ENCODE measurements at regions not wholly inside any gene's neighbourhood (a gene's known extent, or its start where the extent isn't known, plus 50 kb on each side); places are given as distances from the start of the nearest gene placed in this dataset.

DNA sequence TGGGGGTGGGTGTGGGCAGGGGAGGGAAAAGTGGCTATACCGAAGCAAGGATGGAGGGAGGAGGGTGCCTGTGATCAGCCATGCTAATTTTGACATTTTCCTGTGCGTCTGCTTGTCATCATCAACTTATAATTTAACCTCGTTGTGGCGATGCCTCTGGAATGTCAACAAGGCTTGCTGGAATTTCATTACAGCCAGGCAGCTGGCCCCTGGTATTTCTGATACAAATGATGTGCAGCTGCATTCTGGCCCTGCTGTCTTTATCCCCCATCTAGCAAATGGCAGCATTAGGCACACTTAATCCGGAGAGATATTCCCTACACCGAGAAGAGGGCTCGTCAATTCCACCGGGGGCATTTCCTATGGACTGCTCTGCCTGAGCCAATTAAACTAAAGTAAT, 278.3 kb upstream of the CCL2 start:
- TF ChIP-seq, protein P1, sequence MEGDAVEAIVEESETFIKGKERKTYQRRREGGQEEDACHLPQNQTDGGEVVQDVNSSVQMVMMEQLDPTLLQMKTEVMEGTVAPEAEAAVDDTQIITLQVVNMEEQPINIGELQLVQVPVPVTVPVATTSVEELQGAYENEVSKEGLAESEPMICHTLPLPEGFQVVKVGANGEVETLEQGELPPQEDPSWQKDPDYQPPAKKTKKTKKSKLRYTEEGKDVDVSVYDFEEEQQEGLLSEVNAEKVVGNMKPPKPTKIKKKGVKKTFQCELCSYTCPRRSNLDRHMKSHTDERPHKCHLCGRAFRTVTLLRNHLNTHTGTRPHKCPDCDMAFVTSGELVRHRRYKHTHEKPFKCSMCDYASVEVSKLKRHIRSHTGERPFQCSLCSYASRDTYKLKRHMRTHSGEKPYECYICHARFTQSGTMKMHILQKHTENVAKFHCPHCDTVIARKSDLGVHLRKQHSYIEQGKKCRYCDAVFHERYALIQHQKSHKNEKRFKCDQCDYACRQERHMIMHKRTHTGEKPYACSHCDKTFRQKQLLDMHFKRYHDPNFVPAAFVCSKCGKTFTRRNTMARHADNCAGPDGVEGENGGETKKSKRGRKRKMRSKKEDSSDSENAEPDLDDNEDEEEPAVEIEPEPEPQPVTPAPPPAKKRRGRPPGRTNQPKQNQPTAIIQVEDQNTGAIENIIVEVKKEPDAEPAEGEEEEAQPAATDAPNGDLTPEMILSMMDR (IDR thresholded peaks at IDR 0.05; ENCODE audit: control extremely low read depth, extremely low read depth): no peak
- DNase-seq: peak; percentile 3 to 31 (median 12)
- Histone ChIP-seq H3K9me3 (ENCODE audit: control insufficient read depth in 4 of 4, insufficient read depth in 3 of 4, low read length in 3 of 4) (peaks cover 0 to 4% (median 0%) of the 10 kb centered on the region in 4 donors), H3K36me3 (ENCODE audit: control insufficient read depth in 4 of 4, insufficient read depth in 4 of 4, low read length in 4 of 4) (no peaks in the 10 kb centered on the region), H3K27ac (ENCODE audit: low read depth in 1 of 2, low read length in 1 of 2) (no peak overlapping the region), H3K4me3 (no peak overlapping the region), H3K27me3 (ENCODE audit: control insufficient read depth in 3 of 3, insufficient read depth in 3 of 3, low read length in 2 of 3) (peaks cover 0 to 2% (median 0%) of the 10 kb centered on the region in 3 donors), H3K4me1 (ENCODE audit: control insufficient read depth in 5 of 5, insufficient read depth in 5 of 5, low read length in 5 of 5) (no peaks in the 10 kb centered on the region), H3K9ac (ENCODE audit: insufficient read depth in 1 of 2, low read length in 2 of 2) (no peak overlapping the region)
- WGBS, 2 donors: 67 to 79% methylated on average over 8 of the region's 8 CpGs
- ATAC-seq (ENCODE audit: insufficient read depth, low FRiP score): no peak

- H3K27ac ChIP-seq (ENCODE audit: low read depth in 1 of 2, low read length in 1 of 2): no peak overlapping the region
- H3K9ac ChIP-seq (ENCODE audit: insufficient read depth in 1 of 2, low read length in 2 of 2): no peak overlapping the region
- no peak overlapping the region for H3K4me3 ChIP-seq
- H3K36me3 ChIP-seq (ENCODE audit: control insufficient read depth in 4 of 4, insufficient read depth in 4 of 4, low read length in 4 of 4): no peaks in the 10 kb centered on the region
- 82 to 92% methylated on average over 10 of the region's 10 CpGs for WGBS, 2 donors
- H3K27me3 ChIP-seq (ENCODE audit: control insufficient read depth in 3 of 3, insufficient read depth in 3 of 3, low read length in 2 of 3): no peaks in the 10 kb centered on the region
- H3K4me1 ChIP-seq (ENCODE audit: control insufficient read depth in 5 of 5, insufficient read depth in 5 of 5, low read length in 5 of 5): no peaks in the 10 kb centered on the region
- ATAC-seq (ENCODE audit: insufficient read depth, low FRiP score): no peak
- TF ChIP-seq, protein P1 (IDR thresholded peaks at IDR 0.05; ENCODE audit: control extremely low read depth, extremely low read depth): no peak
- peaks cover 0 to 4% (median 0%) of the 10 kb centered on the region in 4 donors for H3K9me3 ChIP-seq (ENCODE audit: control insufficient read depth in 4 of 4, insufficient read depth in 3 of 4, low read length in 3 of 4)
- DNase-seq: no peak
Observed at GRCh38 chr17:33977729-33978514, 277.2 kb upstream of the CCL2 start.

GRCh38 chr17:33978889-33979288, 276.2 kb upstream of the CCL2 start:
- H3K9me3 ChIP-seq (ENCODE audit: control insufficient read depth in 4 of 4, insufficient read depth in 3 of 4, low read length in 3 of 4): peaks cover 0 to 2% (median 0%) of the 10 kb centered on the region in 4 donors
- WGBS, 2 donors: 85 to 87% methylated on average over 5 of the region's 5 CpGs
- no peak for DNase-seq
- H3K27ac ChIP-seq (ENCODE audit: low read depth in 1 of 2, low read length in 1 of 2): no peak overlapping the region
- H3K4me3 ChIP-seq: no peak overlapping the region
- H3K9ac ChIP-seq (ENCODE audit: insufficient read depth in 1 of 2, low read length in 2 of 2): no peak overlapping the region
- H3K36me3 ChIP-seq (ENCODE audit: control insufficient read depth in 4 of 4, insufficient read depth in 4 of 4, low read length in 4 of 4): no peaks in the 10 kb centered on the region
- TF ChIP-seq, protein P1 (IDR thresholded peaks at IDR 0.05; ENCODE audit: control extremely low read depth, extremely low read depth): no peak
- no peak for ATAC-seq (ENCODE audit: insufficient read depth, low FRiP score)
- H3K27me3 ChIP-seq (ENCODE audit: control insufficient read depth in 3 of 3, insufficient read depth in 3 of 3, low read length in 2 of 3): no peaks in the 10 kb centered on the region
- no peaks in the 10 kb centered on the region for H3K4me1 ChIP-seq (ENCODE audit: control insufficient read depth in 5 of 5, insufficient read depth in 5 of 5, low read length in 5 of 5)

Measured in lung (tissue), 11 donors.